Gastrocnemius medialis (tissue), 4 donors: ENCODE measurements at regions not wholly inside any gene's neighbourhood (a gene's known extent, or its start where the extent isn't known, plus 50 kb on each side); places are given as distances from the start of the nearest gene placed in this dataset.

Source experiments
- ATAC-seq, 2 donors: fragments of 150-250 bp; one replicate each; pipeline ENCODE4 v1.9.1; 2016
- DNase-seq, 2 donors: peaks; one replicate each; pipeline ENCODE4 v3.0.0-alpha.2; 2019
- H3K27ac ChIP-seq, 4 donors: fragments of 200-600 bp; sonication (generic); 1 replicate in 1 of 4; 2 replicates in 3 of 4; pipeline ENCODE4 v1.5.1; 2016 to 2018; ENCODE audit warnings: mild to moderate bottlenecking in 2 of 4, moderate library complexity in 1 of 4
- H3K27me3 ChIP-seq, 3 donors: fragments of 200-600 bp; sonication (generic) in 2 of 3; 1 replicate in 1 of 3; 2 replicates in 2 of 3; pipeline versions ENCODE4 v1.5.1 to v1.6.0; 2016 to 2019; ENCODE audit warnings: mild to moderate bottlenecking in 1 of 3, moderate library complexity in 1 of 3
- H3K36me3 ChIP-seq, 2 donors: fragments of 200-600 bp; sonication (generic) in 1 of 2; one replicate each; pipeline ENCODE4 v1.5.1; 2017 to 2018
- H3K4me1 ChIP-seq, 2 donors: fragments of 200-600 bp; sonication (generic) in 1 of 2; one replicate each; pipeline ENCODE4 v1.5.1; 2016 to 2017; ENCODE audit warnings: mild to moderate bottlenecking in 2 of 2
- H3K4me3 ChIP-seq, 4 donors: fragments of 200-600 bp; sonication (generic) in 3 of 4; 1 replicate in 1 of 4; 2 replicates in 3 of 4; pipeline ENCODE4 v1.5.1; 2016 to 2019; ENCODE audit warnings: mild to moderate bottlenecking in 2 of 4
- H3K9me3 ChIP-seq, 3 donors: fragments of 200-600 bp; sonication (generic) in 2 of 3; 1 replicate in 1 of 3; 2 replicates in 2 of 3; pipeline ENCODE4 v1.5.1; 2016 to 2019
- POLR2A ChIP-seq, 2 donors: fragments of 450-650 bp; IDR thresholded peaks; one replicate each; pipeline ENCODE4 v1.6.1; 2017; ENCODE audit warnings: antibody characterized with exemption in 2 of 2, mild to moderate bottlenecking in 2 of 2, moderate library complexity in 2 of 2
- in situ Hi-C, 4 donors: fragments of 200-750 bp; cut with MboI; loops; one replicate each; pipeline versions ENCODE4 v1.15.0 to v1.8.0; 2017; ENCODE audit warnings: low sequenced_read_pairs in 4 of 4
- intact Hi-C: fragments of 100-400 bp; cut with DNase I; formaldehyde crosslinking; loops from one replicate; pipeline ENCODE4 v1.15.1; 2023; ENCODE audit warnings: low total_unique reads
- TF ChIP-seq, protein P1 (sequence below), 5 experiments: fragments of 450-650 bp in 3 of 5; fragments of 200-600 bp in 2 of 5; sonication (generic) in 2 of 5; IDR thresholded peaks in 4 of 5; conservative IDR thresholded peaks in 1 of 5; 1 replicate in 4 of 5; 2 replicates in 1 of 5; pipeline ENCODE4 v1.5.1; 2016 to 2019; ENCODE audit warnings: antibody characterized with exemption in 5 of 5, mild to moderate bottlenecking in 3 of 5, moderate library complexity in 3 of 5

DNA sequence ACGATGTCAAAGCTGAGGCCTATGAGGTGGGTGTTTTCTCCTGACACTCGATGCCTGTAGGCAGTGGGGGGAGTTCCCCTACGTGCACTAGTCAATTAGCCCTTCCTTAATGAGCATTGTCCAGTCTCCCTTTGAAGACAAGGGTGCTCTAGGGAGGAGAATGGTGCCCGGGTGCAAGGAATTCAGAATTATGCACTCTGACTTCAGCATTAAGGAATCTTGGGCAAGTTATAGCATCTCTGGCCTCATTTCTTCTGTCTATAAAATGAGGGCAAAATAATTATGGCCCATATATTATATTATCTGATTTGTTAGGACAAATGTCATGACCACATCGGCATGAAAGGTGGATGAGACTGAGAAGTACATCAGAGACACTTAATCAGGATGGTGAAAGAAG, 82.1 kb upstream of the SLC7A1 start:
- no peaks in the 10 kb centered on the region for H3K4me1 ChIP-seq
- no peak for TF ChIP-seq POLR2A (IDR thresholded peaks at IDR 0.05)
- TF ChIP-seq, protein P1, sequence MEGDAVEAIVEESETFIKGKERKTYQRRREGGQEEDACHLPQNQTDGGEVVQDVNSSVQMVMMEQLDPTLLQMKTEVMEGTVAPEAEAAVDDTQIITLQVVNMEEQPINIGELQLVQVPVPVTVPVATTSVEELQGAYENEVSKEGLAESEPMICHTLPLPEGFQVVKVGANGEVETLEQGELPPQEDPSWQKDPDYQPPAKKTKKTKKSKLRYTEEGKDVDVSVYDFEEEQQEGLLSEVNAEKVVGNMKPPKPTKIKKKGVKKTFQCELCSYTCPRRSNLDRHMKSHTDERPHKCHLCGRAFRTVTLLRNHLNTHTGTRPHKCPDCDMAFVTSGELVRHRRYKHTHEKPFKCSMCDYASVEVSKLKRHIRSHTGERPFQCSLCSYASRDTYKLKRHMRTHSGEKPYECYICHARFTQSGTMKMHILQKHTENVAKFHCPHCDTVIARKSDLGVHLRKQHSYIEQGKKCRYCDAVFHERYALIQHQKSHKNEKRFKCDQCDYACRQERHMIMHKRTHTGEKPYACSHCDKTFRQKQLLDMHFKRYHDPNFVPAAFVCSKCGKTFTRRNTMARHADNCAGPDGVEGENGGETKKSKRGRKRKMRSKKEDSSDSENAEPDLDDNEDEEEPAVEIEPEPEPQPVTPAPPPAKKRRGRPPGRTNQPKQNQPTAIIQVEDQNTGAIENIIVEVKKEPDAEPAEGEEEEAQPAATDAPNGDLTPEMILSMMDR (IDR thresholded peaks at IDR 0.05 in 4 of 5, conservative IDR thresholded peaks at IDR 0.05 in 1 of 5) = no peak
- H3K4me3 ChIP-seq = no peak overlapping the region
- no peak overlapping the region for H3K27ac ChIP-seq
- no peaks in the 10 kb centered on the region for H3K36me3 ChIP-seq
- intact Hi-C loops (no loop called here), in situ Hi-C loops (no loop called here)
- H3K9me3 ChIP-seq = no peaks in the 10 kb centered on the region
- ATAC-seq (no peak), DNase-seq (no peak)
- no peaks in the 10 kb centered on the region for H3K27me3 ChIP-seq

DNA sequence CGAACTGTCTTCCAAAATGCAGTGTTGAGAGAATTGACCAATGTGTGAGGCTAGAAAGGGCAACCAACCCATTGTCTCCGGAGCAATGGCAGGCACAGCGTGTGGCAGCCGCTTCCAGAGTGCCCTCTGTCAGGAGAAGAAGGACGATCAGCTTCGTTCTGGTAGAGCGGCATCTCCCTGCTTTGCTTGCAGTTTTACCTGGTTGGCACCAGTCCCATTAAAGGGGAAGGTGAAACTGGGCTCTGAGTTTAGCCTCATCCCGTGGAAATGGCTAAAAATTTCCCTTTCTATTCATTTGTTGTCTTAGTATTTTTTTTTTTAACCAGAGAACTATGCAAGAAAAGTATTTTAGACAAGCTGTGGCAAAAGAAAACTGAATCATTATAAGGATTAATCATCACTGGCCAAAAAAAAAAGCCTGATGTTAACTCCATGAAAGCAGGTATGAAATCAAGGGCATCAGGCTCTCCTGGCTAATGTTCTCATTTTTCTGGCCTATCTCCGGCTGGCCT, 81.5 kb upstream of the SLC7A1 start:
- H3K36me3 ChIP-seq = no peaks in the 10 kb centered on the region
- no peak overlapping the region for H3K4me3 ChIP-seq
- no peaks in the 10 kb centered on the region for H3K27me3 ChIP-seq
- in situ Hi-C loops (no loop called here), intact Hi-C loops (no loop called here)
- H3K27ac ChIP-seq = no peak overlapping the region
- TF ChIP-seq POLR2A (IDR thresholded peaks at IDR 0.05) = no peak
- TF ChIP-seq, protein P1 (IDR thresholded peaks at IDR 0.05 in 4 of 5, conservative IDR thresholded peaks at IDR 0.05 in 1 of 5) = no peak
- no peaks in the 10 kb centered on the region for H3K9me3 ChIP-seq
- DNase-seq = no peak
- ATAC-seq = no peak
- H3K4me1 ChIP-seq = no peaks in the 10 kb centered on the region

GRCh38 chr13:29676535-29676934, 81.0 kb upstream of the SLC7A1 start:
- DNase-seq = no peak
- TF ChIP-seq POLR2A (IDR thresholded peaks at IDR 0.05) = no peak
- TF ChIP-seq, protein P1 (IDR thresholded peaks at IDR 0.05 in 4 of 5, conservative IDR thresholded peaks at IDR 0.05 in 1 of 5) = no peak
- ATAC-seq = no peak
- Histone ChIP-seq H3K9me3 (no peaks in the 10 kb centered on the region), H3K4me1 (no peaks in the 10 kb centered on the region), H3K4me3 (no peak overlapping the region), H3K36me3 (no peaks in the 10 kb centered on the region), H3K27ac (no peak overlapping the region), H3K27me3 (no peaks in the 10 kb centered on the region)
- intact Hi-C loops (no loop called here), in situ Hi-C loops (no loop called here)

DNA sequence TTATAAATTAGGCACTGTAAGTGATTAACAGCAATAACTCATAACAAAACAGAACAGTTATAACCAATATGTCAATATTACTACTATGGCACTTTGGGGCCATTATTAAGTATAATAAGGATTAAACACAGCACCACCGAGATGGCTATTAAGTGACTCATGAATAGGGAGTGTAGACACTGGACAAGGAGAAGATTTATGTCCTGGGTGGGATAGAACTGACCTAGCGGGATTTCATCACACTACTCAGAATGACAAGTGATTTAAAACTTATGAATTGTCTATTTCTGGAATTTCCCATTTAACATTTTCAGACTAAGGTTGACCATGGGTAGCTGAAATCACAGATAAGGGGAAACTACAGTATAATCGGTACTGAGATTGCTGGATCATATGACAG, 79.0 kb upstream of the SLC7A1 start:
- Histone ChIP-seq H3K4me1 (no peaks in the 10 kb centered on the region), H3K27ac (no peak overlapping the region), H3K36me3 (no peaks in the 10 kb centered on the region), H3K9me3 (no peaks in the 10 kb centered on the region), H3K27me3 (no peaks in the 10 kb centered on the region), H3K4me3 (no peak overlapping the region)
- intact Hi-C loops = no loop called here
- TF ChIP-seq, protein P1 (IDR thresholded peaks at IDR 0.05 in 4 of 5, conservative IDR thresholded peaks at IDR 0.05 in 1 of 5) = no peak
- no peak for TF ChIP-seq POLR2A (IDR thresholded peaks at IDR 0.05)
- DNase-seq (no peak), ATAC-seq (no peak)
- in situ Hi-C loops = no loop called here

GRCh38 chr13:29664591-29664990, 69.1 kb upstream of the SLC7A1 start:
- ATAC-seq (no peak), DNase-seq (no peak)
- in situ Hi-C loops = no loop called here
- no peak overlapping the region for H3K27ac ChIP-seq
- intact Hi-C loops = no loop called here
- H3K27me3 ChIP-seq = no peaks in the 10 kb centered on the region
- H3K36me3 ChIP-seq = no peaks in the 10 kb centered on the region
- TF ChIP-seq, protein P1 (IDR thresholded peaks at IDR 0.05 in 4 of 5, conservative IDR thresholded peaks at IDR 0.05 in 1 of 5) = no peak
- TF ChIP-seq POLR2A (IDR thresholded peaks at IDR 0.05) = no peak
- H3K4me3 ChIP-seq = no peak overlapping the region
- no peaks in the 10 kb centered on the region for H3K9me3 ChIP-seq
- H3K4me1 ChIP-seq = no peaks in the 10 kb centered on the region
